GM19372 (cell line): ENCODE measurements at regions not wholly inside any gene's neighbourhood (a gene's known extent, or its start where the extent isn't known, plus 50 kb on each side); places are given as distances from the start of the nearest gene placed in this dataset.

Experiments
- ATAC-seq: cut with Tn5 transposase; IDR thresholded peaks from one replicate; pipeline ENCODE4 v1.9.1; 2021; ENCODE audit warnings: mild to moderate bottlenecking, low read depth, moderate library complexity; ENCODE audit not compliant: unreplicated experiment

- no peak for ATAC-seq
These were observed 158.0 kb downstream of the PALM2AKAP2 start for GRCh38 chr9:109937861-109938453.

- no peak for ATAC-seq
These were observed 159.8 kb downstream of the PALM2AKAP2 start for GRCh38 chr9:109939698-109940342.

DNA sequence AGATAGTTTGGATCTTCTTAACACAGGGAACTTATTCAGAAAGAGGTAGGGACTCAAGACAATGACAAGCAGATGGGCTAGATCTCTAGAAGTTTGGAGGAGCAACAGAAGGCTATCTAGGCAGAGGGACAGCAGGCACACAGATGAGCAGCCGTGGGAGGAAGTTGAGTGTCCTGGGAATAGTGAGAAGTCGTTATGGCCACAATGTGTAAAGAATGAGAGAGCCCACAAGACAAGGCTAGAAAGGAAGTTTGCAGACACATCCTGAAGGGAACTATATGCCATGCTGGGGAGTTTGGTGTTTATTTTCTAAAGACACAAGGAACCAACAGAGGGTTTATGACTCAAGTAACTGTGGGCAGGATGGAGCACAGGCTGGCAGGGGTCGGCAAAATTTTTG, 160.6 kb downstream of the PALM2AKAP2 start:
- no peak for ATAC-seq

- ATAC-seq, result no peak
These were observed 161.8 kb downstream of the PALM2AKAP2 start for GRCh38 chr9:109941771-109942170.

DNA sequence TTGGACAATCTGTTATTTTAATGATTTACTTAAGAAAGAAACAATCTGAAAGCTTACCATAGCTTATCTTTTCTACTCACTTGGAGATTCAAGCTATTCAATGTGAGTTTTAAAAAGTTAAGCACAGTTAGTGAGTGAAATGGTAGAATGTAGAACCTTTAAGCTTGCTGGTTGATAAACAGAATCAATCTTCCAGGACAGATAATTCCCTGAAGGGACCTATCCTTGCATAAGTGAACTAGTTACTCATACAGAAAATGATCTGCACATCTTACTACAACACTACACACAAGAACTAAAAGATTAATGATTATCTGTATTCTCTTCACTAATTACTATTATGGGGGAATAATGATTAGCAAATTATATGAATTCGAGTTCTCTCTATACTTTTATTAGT, 165.6 kb downstream of the PALM2AKAP2 start:
- ATAC-seq, result no peak

- ATAC-seq, result no peak
These were observed 168.5 kb downstream of the PALM2AKAP2 start for GRCh38 chr9:109948453-109948852.

GRCh38 chr9:109950710-109951443, 170.9 kb downstream of the PALM2AKAP2 start:
- no peak for ATAC-seq

DNA sequence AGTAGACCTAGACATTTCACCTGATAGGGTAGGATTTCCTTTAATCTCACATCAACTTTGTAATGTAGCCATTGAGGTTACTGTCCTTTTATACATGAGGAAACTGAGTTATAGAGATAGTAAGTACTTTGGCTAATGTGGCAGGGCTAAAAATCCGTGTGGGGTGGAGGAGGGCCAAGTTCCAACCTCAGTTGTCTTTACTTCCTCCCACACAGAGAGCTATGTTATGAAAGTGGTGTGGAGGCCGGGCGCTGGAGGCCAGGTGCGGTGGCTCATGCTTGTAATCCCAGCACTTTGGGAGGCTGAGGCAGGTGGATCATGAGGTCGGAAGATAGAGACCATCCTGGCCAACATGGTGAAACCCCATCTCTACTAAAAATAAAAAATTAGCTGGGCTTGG, 173.3 kb downstream of the PALM2AKAP2 start:
- ATAC-seq, result no peak

- ATAC-seq, result no peak
These were observed 174.0 kb downstream of the PALM2AKAP2 start for GRCh38 chr9:109953813-109954497.

- no peak for ATAC-seq
These were observed 176.9 kb downstream of the PALM2AKAP2 start for GRCh38 chr9:109956717-109957440.

GRCh38 chr9:109959679-109960078, 179.7 kb downstream of the PALM2AKAP2 start:
- ATAC-seq, result no peak

GRCh38 chr9:109961626-109962025, 181.6 kb downstream of the PALM2AKAP2 start:
- ATAC-seq, result no peak

DNA sequence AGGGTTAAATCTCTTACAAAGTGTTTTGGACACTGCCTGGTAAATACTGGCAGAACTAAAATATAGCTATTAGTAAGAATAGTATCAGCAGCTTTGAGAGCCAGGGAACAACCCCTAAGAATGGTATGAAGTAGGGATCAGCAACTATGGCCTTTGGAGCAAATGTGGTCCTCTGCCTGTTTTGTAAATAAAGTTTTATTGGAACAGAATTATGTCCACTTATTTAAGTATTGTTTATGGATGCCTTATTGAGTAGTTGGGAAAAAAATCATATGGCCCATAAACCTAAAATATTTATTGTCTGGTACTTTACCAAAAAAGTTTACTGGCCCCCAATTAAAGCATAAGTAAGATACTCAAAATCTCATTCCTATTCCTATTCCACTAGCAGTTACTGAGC, 182.2 kb downstream of the PALM2AKAP2 start:
- no peak for ATAC-seq

DNA sequence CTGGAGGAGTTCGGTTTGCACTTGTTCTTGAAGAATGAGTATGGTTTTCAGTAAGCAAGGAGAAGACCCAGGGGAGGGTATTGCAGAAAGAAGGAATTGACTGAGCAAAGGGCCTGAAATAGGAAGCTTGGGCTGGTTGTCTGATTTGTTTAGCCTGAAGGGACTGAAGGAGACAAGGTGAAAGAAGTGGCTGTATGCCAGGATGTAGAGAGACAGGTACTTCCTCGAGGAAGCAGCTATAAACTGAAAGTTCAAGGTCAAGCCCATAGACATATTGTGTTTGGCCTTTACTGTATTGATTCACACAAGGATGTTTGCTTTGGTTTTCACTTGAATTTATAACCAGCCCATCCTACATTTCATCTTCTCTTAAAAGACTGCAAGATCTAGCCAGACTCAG, 183.1 kb downstream of the PALM2AKAP2 start:
- ATAC-seq, result no peak

- no peak for ATAC-seq
These were observed 186.8 kb downstream of the PALM2AKAP2 start for GRCh38 chr9:109966643-109967368.

GRCh38 chr9:109967651-109968642, 187.9 kb downstream of the PALM2AKAP2 start:
- ATAC-seq, result peak; percentile 27

DNA sequence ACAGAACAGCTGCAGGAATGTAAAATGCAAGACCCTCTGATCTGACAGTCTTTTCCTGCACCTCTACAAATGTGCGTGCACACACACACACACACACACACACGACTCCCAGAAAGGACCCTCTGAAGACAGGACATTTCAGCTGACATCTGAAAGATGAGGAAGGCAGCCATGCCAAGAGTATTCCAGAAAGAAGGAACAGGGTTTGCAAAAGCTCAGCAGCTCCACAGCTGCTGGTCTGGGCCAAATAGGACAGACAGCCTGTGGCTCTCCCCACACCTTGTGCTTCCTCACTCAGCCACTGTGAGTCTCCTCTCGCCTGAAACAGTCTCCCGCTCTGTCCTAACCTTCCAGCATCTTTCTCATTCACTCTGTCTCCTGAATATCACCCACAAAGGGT, 189.0 kb downstream of the PALM2AKAP2 start:
- ATAC-seq, result no peak

DNA sequence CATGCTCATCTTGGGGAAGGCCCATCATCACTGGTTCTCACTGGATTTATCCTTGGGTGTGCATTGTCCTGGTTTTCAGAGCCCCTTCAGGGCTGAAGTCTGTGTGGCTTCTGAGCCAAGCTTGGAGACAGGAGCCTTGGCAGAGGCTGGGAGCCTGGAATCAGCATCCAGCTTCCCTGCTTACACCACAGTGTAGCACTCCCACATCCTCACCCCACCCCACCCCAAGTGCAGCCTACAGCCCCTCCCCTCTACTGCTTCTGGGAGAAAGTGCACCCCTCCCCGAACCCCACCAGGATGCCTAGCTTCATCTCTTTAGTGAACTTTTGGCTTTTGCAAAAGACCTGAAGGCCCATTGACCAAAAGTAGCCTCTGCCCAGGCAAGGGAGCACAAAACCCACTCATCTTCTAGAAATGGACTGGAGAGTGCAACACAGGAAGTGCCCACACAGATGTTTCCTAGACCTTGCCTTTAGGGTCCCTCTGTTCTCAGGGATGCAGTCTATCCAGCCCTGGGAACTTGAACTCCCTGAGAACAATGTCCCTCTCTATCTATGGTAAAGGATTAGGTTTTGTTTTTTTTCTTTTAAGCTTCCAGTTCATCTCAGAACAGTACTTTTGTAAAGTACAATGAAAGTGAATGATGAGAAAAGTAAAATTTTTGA, 189.7 kb downstream of the PALM2AKAP2 start:
- no peak for ATAC-seq
